Nephron (organoid): ENCODE measurements at regions not wholly inside any gene's neighbourhood (a gene's known extent, or its start where the extent isn't known, plus 50 kb on each side); places are given as distances from the start of the nearest gene placed in this dataset.
"Not testable (repeated sequence)": the region's sequence is repeated elsewhere in the genome, so short reads cannot be mapped to it uniquely, and the experiment has no call there.

ENCODE experiments used
- H3K27ac Mint-ChIP-seq, 3 experiments: 2 replicates each; pipeline ENCODE4 v1.8.0; 2020; ENCODE audit warnings: mixed read lengths in 3 of 3, mild to moderate bottlenecking in 2 of 3, moderate library complexity in 1 of 3
- H3K27me3 Mint-ChIP-seq: 2 replicates; pipeline ENCODE4 v1.8.0; 2021; ENCODE audit warnings: low read depth, mild to moderate bottlenecking, moderate library complexity, mixed read lengths
- H3K36me3 Mint-ChIP-seq: 2 replicates; pipeline ENCODE4 v1.8.0; 2020; ENCODE audit warnings: low read depth, mixed read lengths
- H3K4me1 Mint-ChIP-seq: 2 replicates; pipeline ENCODE4 v1.8.0; 2020; ENCODE audit warnings: mixed read lengths
- H3K4me3 Mint-ChIP-seq, 3 experiments: 2 replicates each; pipeline ENCODE4 v1.8.0; 2020; ENCODE audit warnings: mild to moderate bottlenecking in 3 of 3, mixed read lengths in 3 of 3, moderate library complexity in 2 of 3
- H3K9me3 Mint-ChIP-seq: 2 replicates; pipeline ENCODE4 v1.8.0; 2020; ENCODE audit warnings: mixed read lengths
- TF ChIP-seq, protein P1 (sequence below), 3 experiments: fragments of 200-600 bp; sonication (generic); IDR thresholded peaks; one replicate each; pipeline ENCODE4 v1.5.0; 2021; ENCODE audit warnings: antibody characterized with exemption in 3 of 3; ENCODE audit not compliant: unreplicated experiment in 3 of 3

DNA sequence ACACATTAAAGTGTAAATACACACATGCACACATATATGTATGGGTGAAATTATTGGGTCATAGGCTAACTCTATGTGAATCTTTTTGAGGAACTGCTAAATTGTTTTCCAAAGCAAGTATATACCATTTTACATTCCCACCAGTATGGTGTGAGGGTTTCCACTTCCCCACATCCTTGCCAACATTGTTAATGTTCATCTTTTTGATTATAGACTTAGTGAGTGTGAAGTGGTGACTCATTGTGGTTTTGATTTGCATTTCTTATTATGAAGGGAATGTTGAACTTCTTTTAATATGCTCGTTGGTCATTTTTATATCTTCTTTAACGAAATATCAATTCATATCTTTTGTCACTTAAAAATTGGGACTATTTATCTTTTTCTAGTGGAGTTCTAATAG is 181.8 kb upstream of the GCFC2 start:
- Mint-ChIP-seq H3K9me3 (no peaks in the 10 kb centered on the region), H3K4me3 (no peak overlapping the region), H3K4me1 (no peaks in the 10 kb centered on the region), H3K27ac (no peak overlapping the region), H3K27me3 (no peaks in the 10 kb centered on the region), H3K36me3 (no peaks in the 10 kb centered on the region)
- TF ChIP-seq, protein P1, sequence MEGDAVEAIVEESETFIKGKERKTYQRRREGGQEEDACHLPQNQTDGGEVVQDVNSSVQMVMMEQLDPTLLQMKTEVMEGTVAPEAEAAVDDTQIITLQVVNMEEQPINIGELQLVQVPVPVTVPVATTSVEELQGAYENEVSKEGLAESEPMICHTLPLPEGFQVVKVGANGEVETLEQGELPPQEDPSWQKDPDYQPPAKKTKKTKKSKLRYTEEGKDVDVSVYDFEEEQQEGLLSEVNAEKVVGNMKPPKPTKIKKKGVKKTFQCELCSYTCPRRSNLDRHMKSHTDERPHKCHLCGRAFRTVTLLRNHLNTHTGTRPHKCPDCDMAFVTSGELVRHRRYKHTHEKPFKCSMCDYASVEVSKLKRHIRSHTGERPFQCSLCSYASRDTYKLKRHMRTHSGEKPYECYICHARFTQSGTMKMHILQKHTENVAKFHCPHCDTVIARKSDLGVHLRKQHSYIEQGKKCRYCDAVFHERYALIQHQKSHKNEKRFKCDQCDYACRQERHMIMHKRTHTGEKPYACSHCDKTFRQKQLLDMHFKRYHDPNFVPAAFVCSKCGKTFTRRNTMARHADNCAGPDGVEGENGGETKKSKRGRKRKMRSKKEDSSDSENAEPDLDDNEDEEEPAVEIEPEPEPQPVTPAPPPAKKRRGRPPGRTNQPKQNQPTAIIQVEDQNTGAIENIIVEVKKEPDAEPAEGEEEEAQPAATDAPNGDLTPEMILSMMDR (IDR thresholded peaks at IDR 0.05; ENCODE audit: unreplicated experiment in 3 of 3) = no peak

DNA sequence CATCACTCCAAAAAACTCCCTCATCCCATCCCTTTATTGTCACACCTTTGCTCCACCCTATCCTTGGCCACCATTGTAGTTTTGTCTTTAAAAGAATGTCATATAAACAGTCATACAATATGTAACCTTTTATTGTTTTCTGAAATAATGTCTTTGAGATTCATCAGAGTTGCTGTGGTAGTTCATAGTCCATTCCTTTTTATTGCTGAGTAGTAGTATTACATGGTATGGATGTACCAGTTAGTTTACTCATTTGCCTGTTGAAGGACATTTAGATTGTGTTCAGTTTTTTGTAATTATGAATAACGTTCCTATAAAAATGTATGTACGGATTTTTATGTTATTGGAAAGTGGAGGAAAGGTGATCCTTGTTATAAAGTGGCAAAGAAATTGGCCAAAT is 171.8 kb upstream of the GCFC2 start:
- TF ChIP-seq, protein P1 (IDR thresholded peaks at IDR 0.05; ENCODE audit: unreplicated experiment in 3 of 3) = no peak
- Mint-ChIP-seq H3K27me3 (peaks cover 7% of the 10 kb centered on the region), H3K4me3 (no peak overlapping the region), H3K27ac (no peak overlapping the region), H3K4me1 (no peaks in the 10 kb centered on the region), H3K36me3 (no peaks in the 10 kb centered on the region), H3K9me3 (no peaks in the 10 kb centered on the region)

DNA sequence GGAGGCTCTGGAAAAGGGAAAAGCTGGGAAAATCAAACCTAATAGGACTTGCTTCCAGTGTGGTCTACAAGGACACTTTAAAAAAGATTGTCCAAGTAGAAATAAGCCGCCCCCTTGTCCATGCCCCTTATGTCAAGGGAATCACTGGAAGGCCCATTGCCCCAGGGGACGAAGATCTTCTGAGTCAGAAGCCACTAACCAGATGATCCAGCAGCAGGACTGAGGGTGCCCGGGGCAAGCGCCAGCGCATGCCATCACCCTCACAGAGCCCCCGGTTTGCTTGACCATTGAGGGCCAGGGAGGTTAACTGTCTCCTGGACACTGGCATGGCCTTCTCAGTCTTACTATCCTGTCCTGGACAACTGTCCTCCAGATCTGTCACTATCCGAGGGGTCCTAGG is 164.9 kb upstream of the GCFC2 start:
- not testable (repeated sequence) for H3K27ac Mint-ChIP-seq, H3K4me3 Mint-ChIP-seq, H3K9me3 Mint-ChIP-seq, H3K36me3 Mint-ChIP-seq, H3K27me3 Mint-ChIP-seq, H3K4me1 Mint-ChIP-seq

DNA sequence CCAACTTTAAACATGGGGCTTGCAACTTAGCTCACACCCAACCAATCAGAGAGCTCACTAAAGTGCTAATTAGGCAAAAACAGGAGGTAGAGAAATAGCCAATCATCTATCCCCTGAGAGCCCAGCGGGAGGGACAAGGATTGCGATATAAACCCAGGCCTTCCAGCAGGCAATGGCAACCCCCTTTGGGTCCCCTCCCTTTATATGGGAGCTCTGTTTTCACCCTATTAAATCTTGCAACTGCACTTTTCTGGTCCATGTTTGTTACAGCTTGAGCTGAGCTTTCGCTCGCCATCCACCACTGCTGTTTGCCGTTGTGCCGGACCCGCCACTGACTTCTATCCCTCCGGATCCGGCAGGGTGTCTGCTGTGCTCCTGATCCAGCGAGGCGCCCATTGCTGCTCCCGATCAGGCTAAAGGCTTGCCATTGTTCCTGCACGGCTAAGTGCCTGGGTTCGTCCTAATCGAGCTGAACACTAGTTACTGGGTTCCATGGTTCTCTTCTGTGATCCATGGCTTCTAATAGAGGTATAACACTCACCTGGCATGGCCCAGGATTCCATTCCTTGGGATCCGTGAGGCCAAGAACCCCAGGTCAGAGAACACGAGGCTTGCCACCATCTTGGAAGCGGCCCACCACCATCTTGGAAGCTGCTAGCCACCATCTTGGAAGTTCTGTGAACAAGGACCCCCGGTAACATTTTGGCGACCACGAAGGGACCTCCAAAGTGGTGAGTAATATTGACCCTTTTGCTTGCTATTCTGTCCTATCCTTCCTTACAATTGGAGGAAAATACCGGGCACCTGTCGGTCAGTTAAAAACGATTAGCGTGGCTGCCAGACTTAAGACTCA is 161.3 kb upstream of the GCFC2 start:
- not testable (repeated sequence) for H3K4me3 Mint-ChIP-seq, H3K4me1 Mint-ChIP-seq, H3K27ac Mint-ChIP-seq, H3K9me3 Mint-ChIP-seq, H3K36me3 Mint-ChIP-seq, H3K27me3 Mint-ChIP-seq

DNA sequence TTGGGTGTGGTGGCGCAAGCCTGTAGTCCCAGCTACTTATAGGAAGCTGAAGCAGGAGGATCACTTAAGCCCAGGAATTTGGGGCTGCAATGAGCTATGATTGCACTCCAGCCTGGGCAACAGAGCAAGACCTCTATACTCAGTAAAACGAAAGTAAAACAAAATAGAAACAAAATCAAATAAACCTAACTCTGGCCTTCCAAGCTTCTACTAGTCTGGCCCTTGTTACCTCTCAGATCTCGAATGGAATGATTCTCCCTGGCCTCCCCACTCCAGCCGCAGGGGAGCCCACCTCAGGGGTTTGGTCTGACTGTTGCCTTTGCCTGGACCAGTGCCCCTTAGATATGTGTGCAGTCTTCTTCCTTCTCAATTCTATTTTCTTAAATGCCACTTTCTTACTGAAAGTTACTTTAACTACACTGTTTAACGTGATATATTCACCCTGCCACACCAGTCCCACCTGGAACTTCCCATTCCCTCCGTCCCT is 160.0 kb upstream of the GCFC2 start:
- TF ChIP-seq, protein P1 (IDR thresholded peaks at IDR 0.05; ENCODE audit: unreplicated experiment in 3 of 3) = no peak
- H3K27ac Mint-ChIP-seq = no peak overlapping the region
- H3K4me1 Mint-ChIP-seq = no peaks in the 10 kb centered on the region
- H3K9me3 Mint-ChIP-seq = no peaks in the 10 kb centered on the region
- H3K27me3 Mint-ChIP-seq = no peaks in the 10 kb centered on the region
- no peak overlapping the region for H3K4me3 Mint-ChIP-seq
- H3K36me3 Mint-ChIP-seq = no peaks in the 10 kb centered on the region

DNA sequence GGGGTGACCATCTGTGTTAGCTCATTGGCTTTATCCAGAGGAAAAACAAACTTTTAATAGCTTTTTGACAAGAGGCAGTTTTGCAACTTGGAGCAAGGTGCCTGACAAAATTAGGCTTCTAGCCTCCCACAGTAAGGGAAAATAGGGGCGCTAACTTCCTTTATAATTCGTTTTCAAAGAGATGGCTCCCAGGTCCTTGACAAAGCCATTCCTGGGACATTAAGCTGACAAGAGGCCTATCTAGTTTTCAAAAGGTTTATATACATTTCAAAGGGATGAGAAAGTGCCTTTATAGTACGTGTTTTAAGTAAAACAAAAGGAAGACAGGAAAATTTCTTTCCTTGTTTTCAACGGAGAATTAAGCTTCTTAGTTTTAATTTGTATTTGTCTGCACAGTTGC is 159.4 kb upstream of the GCFC2 start:
- TF ChIP-seq, protein P1 (IDR thresholded peaks at IDR 0.05; ENCODE audit: unreplicated experiment in 3 of 3) = no peak
- no peak overlapping the region for H3K4me3 Mint-ChIP-seq
- no peaks in the 10 kb centered on the region for H3K4me1 Mint-ChIP-seq
- no peaks in the 10 kb centered on the region for H3K36me3 Mint-ChIP-seq
- H3K27me3 Mint-ChIP-seq = no peaks in the 10 kb centered on the region
- H3K9me3 Mint-ChIP-seq = no peaks in the 10 kb centered on the region
- no peak overlapping the region for H3K27ac Mint-ChIP-seq

DNA sequence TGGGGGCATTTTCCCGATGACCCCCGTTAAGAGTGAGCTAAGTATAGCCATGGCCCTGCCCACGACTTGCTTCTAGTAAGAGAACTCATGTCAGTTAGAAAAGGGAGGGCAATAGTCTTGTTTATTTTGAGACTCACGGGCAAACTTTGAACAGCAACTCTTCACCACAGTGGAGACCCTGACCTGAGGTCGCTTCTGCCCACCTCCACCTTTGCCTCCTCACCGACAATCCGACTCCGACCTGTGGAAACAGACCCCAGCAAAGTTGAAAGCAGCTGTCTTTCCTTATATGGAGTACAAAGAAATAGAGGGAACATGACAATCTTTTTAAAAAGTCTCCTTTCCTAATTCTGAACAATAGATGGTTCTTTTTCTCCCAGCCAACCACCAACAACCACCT is 155.0 kb upstream of the GCFC2 start:
- H3K27me3 Mint-ChIP-seq = peaks cover 5% of the 10 kb centered on the region
- TF ChIP-seq, protein P1 (IDR thresholded peaks at IDR 0.05; ENCODE audit: unreplicated experiment in 3 of 3) = no peak
- H3K4me3 Mint-ChIP-seq = no peak overlapping the region
- no peaks in the 10 kb centered on the region for H3K36me3 Mint-ChIP-seq
- H3K4me1 Mint-ChIP-seq = peaks cover 5% of the 10 kb centered on the region
- no peaks in the 10 kb centered on the region for H3K9me3 Mint-ChIP-seq
- no peak overlapping the region for H3K27ac Mint-ChIP-seq
